Activated naive CD4-positive, alpha-beta T cell treated with anti-CD3 and anti-CD28 coated beads, Interleukin-2, amount 50 U/mL, for 72 hours (primary cell): ENCODE measurements at regions not wholly inside any gene's neighbourhood (a gene's known extent, or its start where the extent isn't known, plus 50 kb on each side); places are given as distances from the start of the nearest gene placed in this dataset.

Experiments
- ATAC-seq, 2 donors: fragments of 150-1000 bp; cut with Tn5 transposase; 2 replicates each; pipeline ENCODE4 v1.10.0; 2021; ENCODE audit warnings: mild to moderate bottlenecking in 2 of 2, moderate library complexity in 2 of 2
- DNase-seq, 2 donors: peaks; one replicate each; pipeline ENCODE4 v3.0.0; 2021 to 2022; ENCODE audit warnings: low spot score in 2 of 2
- H3K27ac Mint-ChIP-seq, 2 donors: one replicate each; pipeline ENCODE4 v1.8.0; 2022; ENCODE audit warnings: mild to moderate bottlenecking in 2 of 2, mixed read lengths in 2 of 2
- H3K36me3 Mint-ChIP-seq, 2 donors: one replicate each; pipeline ENCODE4 v1.8.0; 2022; ENCODE audit warnings: mixed read lengths in 2 of 2
- H3K9me3 Mint-ChIP-seq, 2 donors: one replicate each; pipeline ENCODE4 v1.8.0; 2022; ENCODE audit warnings: mixed read lengths in 2 of 2

GRCh38 chr1:55546553-55546952 is 331.4 kb upstream of the USP24 start:
- no peak overlapping the region for H3K27ac Mint-ChIP-seq
- no peaks in the 10 kb centered on the region for H3K36me3 Mint-ChIP-seq
- DNase-seq (no peak), ATAC-seq (no peak)
- peaks cover 0 to 3% of the 10 kb centered on the region in 2 donors for H3K9me3 Mint-ChIP-seq

GRCh38 chr1:55544826-55545225 is 329.7 kb upstream of the USP24 start:
- Mint-ChIP-seq H3K9me3 (peaks cover 0 to 3% of the 10 kb centered on the region in 2 donors), H3K27ac (no peak overlapping the region), H3K36me3 (no peaks in the 10 kb centered on the region)
- DNase-seq (no peak), ATAC-seq (no peak)

GRCh38 chr1:55542901-55543504 is 327.8 kb upstream of the USP24 start:
- Mint-ChIP-seq H3K36me3 (no peaks in the 10 kb centered on the region), H3K27ac (no peak overlapping the region), H3K9me3 (peaks cover 0 to 3% of the 10 kb centered on the region in 2 donors)
- no peak for DNase-seq
- no peak for ATAC-seq

- Mint-ChIP-seq H3K9me3 (no peaks in the 10 kb centered on the region), H3K27ac (no peak overlapping the region)
- ATAC-seq = no peak
Observed at GRCh38 chr1:55541296-55541695, 326.1 kb upstream of the USP24 start.

GRCh38 chr1:55539652-55540512 is 324.7 kb upstream of the USP24 start:
- Mint-ChIP-seq H3K9me3 (no peaks in the 10 kb centered on the region), H3K27ac (no peak overlapping the region), H3K36me3 (no peaks in the 10 kb centered on the region)
- no peak for DNase-seq
- no peak for ATAC-seq

More at GRCh38 chr1:55541296-55541695, 326.1 kb upstream of the USP24 start:
- no peaks in the 10 kb centered on the region for H3K36me3 Mint-ChIP-seq
- no peak for DNase-seq

- ATAC-seq (no peak), DNase-seq (no peak)
- no peak overlapping the region for H3K27ac Mint-ChIP-seq
- no peaks in the 10 kb centered on the region for H3K9me3 Mint-ChIP-seq
- no peaks in the 10 kb centered on the region for H3K36me3 Mint-ChIP-seq
Observed at GRCh38 chr1:55538428-55538827, 323.3 kb upstream of the USP24 start.

GRCh38 chr1:55536545-55536865 is 321.3 kb upstream of the USP24 start:
- ATAC-seq = no peak
- Mint-ChIP-seq H3K36me3 (no peaks in the 10 kb centered on the region), H3K9me3 (no peaks in the 10 kb centered on the region), H3K27ac (no peak overlapping the region)
- DNase-seq = no peak

- no peak for ATAC-seq
- H3K27ac Mint-ChIP-seq = peak overlapping the region in 1 of 2 donors; percentile 66
Observed at GRCh38 chr1:55535724-55536544, 320.8 kb upstream of the USP24 start.

GRCh38 chr1:55534565-55535121 is 319.5 kb upstream of the USP24 start:
- Mint-ChIP-seq H3K27ac (no peak overlapping the region), H3K9me3 (no peaks in the 10 kb centered on the region), H3K36me3 (no peaks in the 10 kb centered on the region)
- ATAC-seq = no peak
- DNase-seq = no peak

More at GRCh38 chr1:55535724-55536544, 320.8 kb upstream of the USP24 start:
- H3K36me3 Mint-ChIP-seq = no peaks in the 10 kb centered on the region
- no peaks in the 10 kb centered on the region for H3K9me3 Mint-ChIP-seq
- no peak for DNase-seq

GRCh38 chr1:55531644-55532043 is 316.5 kb upstream of the USP24 start:
- H3K36me3 Mint-ChIP-seq = no peaks in the 10 kb centered on the region
- no peak overlapping the region for H3K27ac Mint-ChIP-seq
- DNase-seq (no peak), ATAC-seq (no peak)
- no peaks in the 10 kb centered on the region for H3K9me3 Mint-ChIP-seq

- Mint-ChIP-seq H3K9me3 (no peaks in the 10 kb centered on the region), H3K36me3 (no peaks in the 10 kb centered on the region), H3K27ac (no peak overlapping the region)
- no peak for ATAC-seq
- DNase-seq = no peak
Observed at GRCh38 chr1:55530749-55531478, 315.8 kb upstream of the USP24 start.

- DNase-seq (no peak), ATAC-seq (no peak)
- Mint-ChIP-seq H3K27ac (no peak overlapping the region), H3K36me3 (no peaks in the 10 kb centered on the region), H3K9me3 (no peaks in the 10 kb centered on the region)
Observed at GRCh38 chr1:55529017-55529416, 313.9 kb upstream of the USP24 start.

GRCh38 chr1:55527831-55528230 is 312.7 kb upstream of the USP24 start:
- Mint-ChIP-seq H3K27ac (no peak overlapping the region), H3K9me3 (no peaks in the 10 kb centered on the region), H3K36me3 (no peaks in the 10 kb centered on the region)
- no peak for DNase-seq
- ATAC-seq = no peak

GRCh38 chr1:55526716-55527115 is 311.6 kb upstream of the USP24 start:
- no peak for DNase-seq
- Mint-ChIP-seq H3K27ac (no peak overlapping the region), H3K9me3 (no peaks in the 10 kb centered on the region), H3K36me3 (no peaks in the 10 kb centered on the region)
- no peak for ATAC-seq

- ATAC-seq (no peak), DNase-seq (no peak)
- H3K36me3 Mint-ChIP-seq = no peaks in the 10 kb centered on the region
- no peaks in the 10 kb centered on the region for H3K9me3 Mint-ChIP-seq
- H3K27ac Mint-ChIP-seq = no peak overlapping the region
Observed at GRCh38 chr1:55524006-55524405, 308.8 kb upstream of the USP24 start.

- ATAC-seq = no peak
- Mint-ChIP-seq H3K36me3 (no peaks in the 10 kb centered on the region), H3K27ac (no peak overlapping the region), H3K9me3 (no peaks in the 10 kb centered on the region)
- no peak for DNase-seq
Observed at GRCh38 chr1:55522982-55523381, 307.8 kb upstream of the USP24 start.
